ENCODE measurements at regions not wholly inside any gene's neighbourhood (a gene's known extent, or its start where the extent isn't known, plus 50 kb on each side); places are given as distances from the start of the nearest gene placed in this dataset.

GRCh38 chr10:52469970-52470705, 156.1 kb downstream of the DKK1 start:
- TF ChIP-seq CTCF (IDR thresholded peaks at IDR 0.05; ENCODE audit: low read depth, low read length): no peak
- Histone ChIP-seq H3K4me3 (ENCODE audit: low read depth, low read length) (no peak overlapping the region), H3K9me3 (ENCODE audit: control insufficient read depth, insufficient read depth, low read length) (no peaks in the 10 kb centered on the region), H3K27ac (ENCODE audit: low read depth, low read length) (no peak overlapping the region), H3K27me3 (ENCODE audit: control insufficient read depth, insufficient read depth, low read length) (no peaks in the 10 kb centered on the region)
- POLR2A ChIA-PET: no interaction called here
- DNase-seq (ENCODE audit: low read depth, low spot score): no peak
- CTCF ChIA-PET: no interaction called here

GRCh38 chr10:52472406-52473146, 158.5 kb downstream of the DKK1 start:
- Histone ChIP-seq H3K27ac (ENCODE audit: low read depth, low read length) (no peak overlapping the region), H3K9me3 (ENCODE audit: control insufficient read depth, insufficient read depth, low read length) (no peaks in the 10 kb centered on the region), H3K4me3 (ENCODE audit: low read depth, low read length) (no peak overlapping the region), H3K27me3 (ENCODE audit: control insufficient read depth, insufficient read depth, low read length) (no peaks in the 10 kb centered on the region)
- ChIA-PET CTCF (interaction anchor here (1.3 kb wide), 1 partner anchor 17 kb away, joined by 3 read pairs; no protein-coding TSS in a partner anchor), POLR2A (no interaction called here)
- TF ChIP-seq CTCF (IDR thresholded peaks at IDR 0.05; ENCODE audit: low read depth, low read length): no peak
- DNase-seq (ENCODE audit: low read depth, low spot score): no peak

GRCh38 chr10:52474265-52474664, 160.2 kb downstream of the DKK1 start:
- no peak for TF ChIP-seq CTCF (IDR thresholded peaks at IDR 0.05; ENCODE audit: low read depth, low read length)
- Histone ChIP-seq H3K9me3 (ENCODE audit: control insufficient read depth, insufficient read depth, low read length) (no peaks in the 10 kb centered on the region), H3K27ac (ENCODE audit: low read depth, low read length) (no peak overlapping the region), H3K4me3 (ENCODE audit: low read depth, low read length) (no peak overlapping the region), H3K27me3 (ENCODE audit: control insufficient read depth, insufficient read depth, low read length) (no peaks in the 10 kb centered on the region)
- ChIA-PET CTCF (interaction anchor here (1.3 kb wide), 1 partner anchor 15 kb away, joined by 3 read pairs; no protein-coding TSS in a partner anchor), POLR2A (no interaction called here)
- DNase-seq (ENCODE audit: low read depth, low spot score): no peak

GRCh38 chr10:52477305-52477704, 163.2 kb downstream of the DKK1 start:
- ChIA-PET CTCF (interaction anchor here (0.9 to 1.4 kb wide), 2 partner anchors 12 to 163 kb away, joined by 3 to 4 read pairs; partner anchors contain the start of gene DKK1), POLR2A (no interaction called here)
- DNase-seq (ENCODE audit: low read depth, low spot score): no peak
- Histone ChIP-seq H3K27ac (ENCODE audit: low read depth, low read length) (no peak overlapping the region), H3K27me3 (ENCODE audit: control insufficient read depth, insufficient read depth, low read length) (no peaks in the 10 kb centered on the region), H3K4me3 (ENCODE audit: low read depth, low read length) (no peak overlapping the region), H3K9me3 (ENCODE audit: control insufficient read depth, insufficient read depth, low read length) (no peaks in the 10 kb centered on the region)
- no peak for TF ChIP-seq CTCF (IDR thresholded peaks at IDR 0.05; ENCODE audit: low read depth, low read length)

GRCh38 chr10:52479567-52479966, 165.5 kb downstream of the DKK1 start:
- Histone ChIP-seq H3K9me3 (ENCODE audit: control insufficient read depth, insufficient read depth, low read length) (no peaks in the 10 kb centered on the region), H3K27me3 (ENCODE audit: control insufficient read depth, insufficient read depth, low read length) (no peaks in the 10 kb centered on the region), H3K4me3 (ENCODE audit: low read depth, low read length) (no peak overlapping the region), H3K27ac (ENCODE audit: low read depth, low read length) (no peak overlapping the region)
- CTCF ChIA-PET: interaction anchor here (0.6 kb wide), 1 partner anchor 1518 kb away, joined by 5 read pairs; no protein-coding TSS in a partner anchor
- DNase-seq (ENCODE audit: low read depth, low spot score): no peak
- POLR2A ChIA-PET: no interaction called here
- no peak for TF ChIP-seq CTCF (IDR thresholded peaks at IDR 0.05; ENCODE audit: low read depth, low read length)
